ENCODE measurements at regions not wholly inside any gene's neighbourhood (a gene's known extent, or its start where the extent isn't known, plus 50 kb on each side); places are given as distances from the start of the nearest gene placed in this dataset.

DNA sequence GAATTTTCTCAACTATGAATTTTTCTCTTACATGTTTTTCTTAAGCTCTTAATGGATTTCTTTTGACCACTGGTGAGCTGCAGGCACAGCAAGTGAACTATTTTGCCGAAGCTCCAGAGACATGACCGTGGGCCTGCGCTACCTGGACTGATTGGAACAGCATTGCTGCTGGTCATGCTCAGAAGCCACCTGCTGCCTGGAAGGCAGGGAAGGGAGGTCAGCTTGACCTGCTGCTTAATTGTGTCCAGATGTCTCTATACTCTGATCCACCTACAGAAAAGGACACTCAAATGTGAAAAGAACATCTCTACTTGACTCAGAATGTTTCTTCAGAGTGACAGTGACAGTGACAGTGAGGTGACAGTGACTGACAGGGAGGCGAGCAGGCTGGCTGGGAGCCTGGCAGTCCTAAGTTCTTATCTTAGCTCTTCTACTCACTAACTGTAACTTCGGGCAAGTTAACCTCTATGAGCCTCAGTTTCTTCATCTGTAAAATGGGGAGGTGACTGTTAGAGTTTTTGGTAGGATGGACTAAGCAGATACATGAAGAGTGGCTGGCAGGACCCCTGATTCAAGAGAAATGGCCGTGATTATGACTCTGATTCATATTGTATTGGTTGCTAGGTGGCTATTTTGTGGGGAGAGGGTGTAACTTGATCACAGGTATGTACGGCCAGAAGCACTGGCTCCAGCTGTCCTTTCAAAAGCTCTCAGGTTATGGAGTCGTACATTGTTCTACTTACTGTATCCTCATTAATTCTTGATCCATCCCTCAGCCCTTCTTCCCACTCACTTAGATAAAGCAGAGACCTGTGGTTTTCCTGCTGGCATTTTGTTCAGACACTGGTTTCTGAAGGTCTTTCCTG is 54.8 kb upstream of the DLG1 start:
- ATAC-seq (ENCODE audit: low FRiP score) = no peak

DNA sequence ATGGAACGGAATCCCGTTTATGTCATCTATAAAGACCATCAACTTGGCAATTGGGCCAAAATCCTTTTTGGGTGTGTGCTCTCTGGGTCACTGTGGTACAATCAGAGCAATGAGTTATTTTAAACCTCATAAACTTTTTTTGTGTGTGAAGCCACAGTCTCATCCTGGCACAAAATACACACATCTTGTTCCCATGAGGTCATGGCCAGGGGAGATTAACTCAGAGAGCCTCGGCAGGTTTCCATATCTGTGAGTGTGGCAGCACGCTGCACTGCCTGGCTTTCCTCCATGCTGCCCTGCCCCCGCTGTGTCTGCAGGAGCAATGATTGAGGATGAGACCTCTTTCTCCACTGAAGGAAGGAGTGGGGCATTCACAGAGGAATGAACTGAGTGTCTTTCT is 54.0 kb upstream of the DLG1 start:
- ATAC-seq (ENCODE audit: low FRiP score) = peak; percentile 35
- TF ChIP-seq CTCF (IDR thresholded peaks at IDR 0.05) = no peak
- no peak for DNase-seq (ENCODE audit: low spot score)

More for the DNA sequence above, 54.8 kb upstream of the DLG1 start:
- no peak for TF ChIP-seq CTCF (IDR thresholded peaks at IDR 0.05)
- DNase-seq (ENCODE audit: low spot score) = no peak

- no peak for DNase-seq (ENCODE audit: low spot score)
- TF ChIP-seq CTCF (IDR thresholded peaks at IDR 0.05) = no peak
- ATAC-seq (ENCODE audit: low FRiP score) = no peak
These were observed 52.0 kb upstream of the DLG1 start for GRCh38 chr3:197350446-197350845.

DNA sequence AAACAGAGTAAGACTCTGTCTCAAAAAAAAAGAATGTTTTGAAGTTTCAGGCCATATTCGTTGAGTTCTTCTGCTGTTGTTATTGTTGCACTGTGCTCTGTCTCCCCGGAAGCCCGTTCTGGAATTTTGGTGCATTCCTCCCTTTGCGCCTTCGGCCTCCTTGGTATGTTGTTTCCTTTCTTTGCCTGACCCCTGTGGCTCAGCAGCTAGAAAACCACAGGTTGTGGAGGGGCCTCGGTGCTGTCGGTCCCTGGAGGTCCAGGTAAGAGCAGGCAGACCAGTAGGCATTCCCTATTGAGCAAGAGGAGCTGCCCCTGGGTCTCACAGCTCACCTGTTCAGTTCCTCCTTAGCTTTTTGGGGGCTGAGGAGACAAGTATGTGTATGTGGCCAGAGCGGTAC is 51.0 kb upstream of the DLG1 start:
- no peak for DNase-seq (ENCODE audit: low spot score)
- ATAC-seq (ENCODE audit: low FRiP score) = no peak
- no peak for TF ChIP-seq CTCF (IDR thresholded peaks at IDR 0.05)
